Fibroblast of mammary gland (primary cell): ENCODE measurements at regions not wholly inside any gene's neighbourhood (a gene's known extent, or its start where the extent isn't known, plus 50 kb on each side); places are given as distances from the start of the nearest gene placed in this dataset.
A peak's percentile ranks its signal among the peaks of the same experiment; 100 is the strongest.

Source experiments
- DNase-seq: peaks from one replicate; pipeline ENCODE4 v3.0.0-alpha.2; 2010; ENCODE audit warnings: low read depth
- H3K4me3 ChIP-seq: 2 replicates; pipeline ENCODE4 v1.5.1; 2011; ENCODE audit warnings: low read depth, mild to moderate bottlenecking, low read length, moderate library complexity; ENCODE audit not compliant: control insufficient read depth
- TF ChIP-seq, protein P1 (sequence below): conservative IDR thresholded peaks from 2 replicates; pipeline ENCODE4 v1.5.1; 2011; ENCODE audit warnings: low read depth, low read length, inconsistent platforms; ENCODE audit not compliant: control insufficient read depth, insufficient read depth

DNA sequence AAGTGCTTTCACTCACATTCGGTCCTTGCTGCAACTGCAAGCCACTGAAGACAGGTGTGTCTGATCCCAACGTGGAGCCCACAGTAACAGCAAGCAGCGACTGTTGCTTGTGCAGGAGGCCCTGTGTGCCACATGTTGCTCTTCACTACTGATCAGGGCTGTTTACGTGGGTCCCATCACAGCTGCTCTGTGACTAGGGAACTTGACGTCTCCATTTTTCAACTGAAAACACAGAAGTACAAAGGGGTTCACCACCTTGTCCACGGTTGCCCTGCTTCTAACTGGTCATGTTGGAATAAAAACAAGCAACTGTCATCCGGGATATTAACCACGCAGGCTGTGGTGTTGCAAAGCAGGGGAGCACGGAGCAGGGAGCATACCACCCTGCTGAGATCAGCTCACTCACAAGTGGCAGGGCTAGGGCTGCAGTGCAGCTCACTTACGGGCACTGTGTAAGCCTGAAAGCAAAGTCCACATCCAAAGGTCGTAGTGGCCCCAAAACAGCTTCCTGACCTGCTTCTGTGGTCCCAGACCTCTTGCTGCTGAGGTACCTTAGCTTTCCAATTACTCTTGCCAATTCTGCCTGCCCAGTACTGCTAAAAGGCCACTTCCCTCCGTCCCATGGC lies 105.8 kb upstream of the DUSP22 start:
- TF ChIP-seq, protein P1, sequence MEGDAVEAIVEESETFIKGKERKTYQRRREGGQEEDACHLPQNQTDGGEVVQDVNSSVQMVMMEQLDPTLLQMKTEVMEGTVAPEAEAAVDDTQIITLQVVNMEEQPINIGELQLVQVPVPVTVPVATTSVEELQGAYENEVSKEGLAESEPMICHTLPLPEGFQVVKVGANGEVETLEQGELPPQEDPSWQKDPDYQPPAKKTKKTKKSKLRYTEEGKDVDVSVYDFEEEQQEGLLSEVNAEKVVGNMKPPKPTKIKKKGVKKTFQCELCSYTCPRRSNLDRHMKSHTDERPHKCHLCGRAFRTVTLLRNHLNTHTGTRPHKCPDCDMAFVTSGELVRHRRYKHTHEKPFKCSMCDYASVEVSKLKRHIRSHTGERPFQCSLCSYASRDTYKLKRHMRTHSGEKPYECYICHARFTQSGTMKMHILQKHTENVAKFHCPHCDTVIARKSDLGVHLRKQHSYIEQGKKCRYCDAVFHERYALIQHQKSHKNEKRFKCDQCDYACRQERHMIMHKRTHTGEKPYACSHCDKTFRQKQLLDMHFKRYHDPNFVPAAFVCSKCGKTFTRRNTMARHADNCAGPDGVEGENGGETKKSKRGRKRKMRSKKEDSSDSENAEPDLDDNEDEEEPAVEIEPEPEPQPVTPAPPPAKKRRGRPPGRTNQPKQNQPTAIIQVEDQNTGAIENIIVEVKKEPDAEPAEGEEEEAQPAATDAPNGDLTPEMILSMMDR: no peak
- DNase-seq: no peak
- no peak overlapping the region for H3K4me3 ChIP-seq

DNA sequence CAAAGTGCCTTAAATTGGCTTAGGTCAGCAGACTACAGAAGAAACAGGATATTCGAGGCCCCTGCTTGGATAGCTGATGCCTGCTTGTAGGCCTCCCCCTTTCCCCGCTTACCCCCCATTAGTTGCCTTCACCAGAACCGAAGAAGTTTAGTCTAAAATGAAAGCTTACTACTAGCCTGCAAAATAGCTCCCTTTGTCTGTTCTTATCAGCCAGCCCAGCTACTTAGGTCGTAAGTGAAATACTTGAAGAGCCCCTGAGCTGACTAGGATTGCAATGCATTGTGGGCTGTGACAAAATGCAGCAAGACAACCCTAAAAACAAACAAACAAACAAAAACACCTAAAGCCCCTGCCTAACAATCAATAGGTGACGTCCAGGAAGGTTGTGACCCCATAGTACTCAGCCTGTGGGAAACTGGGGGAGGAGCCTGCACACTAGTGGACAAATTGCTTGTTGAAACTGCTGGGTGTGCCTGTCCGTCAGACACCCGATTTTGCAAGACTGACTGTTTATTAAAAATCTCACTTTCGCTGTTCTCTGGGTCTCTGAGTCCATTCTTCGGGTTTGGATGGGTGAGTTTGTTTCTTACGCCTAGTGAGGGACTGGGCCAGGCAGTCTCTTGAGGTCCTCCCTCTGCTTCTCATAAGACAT lies 105.0 kb upstream of the DUSP22 start:
- H3K4me3 ChIP-seq: no peak overlapping the region
- no peak for DNase-seq
- TF ChIP-seq, protein P1: no peak

DNA sequence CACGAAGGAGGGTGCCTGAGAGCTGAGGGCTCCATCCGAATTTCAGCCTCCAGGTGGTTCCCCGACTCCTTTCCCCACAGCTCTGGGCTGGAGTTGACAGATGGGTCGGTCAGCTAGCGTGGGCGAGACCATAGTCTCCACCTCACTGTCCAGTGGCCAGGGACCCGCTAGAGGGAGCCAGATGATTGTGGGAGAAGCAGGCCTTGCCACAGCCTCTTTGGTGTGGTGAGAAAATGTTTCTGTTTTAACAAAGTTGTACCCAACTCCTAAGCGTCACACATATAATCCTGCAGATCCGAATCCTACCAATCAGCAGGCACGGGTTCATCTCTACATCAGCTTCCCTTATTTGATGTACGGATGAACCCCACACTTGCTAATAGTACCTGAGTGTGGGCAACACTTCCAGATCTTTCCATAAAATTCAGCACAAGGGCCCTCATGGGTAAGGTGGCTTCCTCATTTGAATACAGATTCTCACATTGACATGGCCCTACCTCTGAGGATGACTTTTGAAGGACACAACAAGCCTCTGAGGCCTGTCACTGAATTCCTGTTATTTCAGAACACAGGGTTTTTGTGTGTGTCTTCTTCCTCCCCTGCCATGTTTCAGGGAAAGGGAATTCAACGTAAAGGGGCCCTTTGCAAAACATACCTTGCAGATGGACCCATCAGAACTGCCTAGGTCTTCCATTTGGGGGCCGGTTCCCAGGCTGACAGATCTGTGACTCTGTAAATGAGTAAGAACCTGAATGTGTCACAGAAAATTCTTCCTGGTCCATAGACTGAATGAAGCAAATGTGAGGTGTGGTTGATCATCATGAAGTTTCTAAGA lies 103.2 kb upstream of the DUSP22 start:
- TF ChIP-seq, protein P1: peak; percentile 96
- H3K4me3 ChIP-seq: no peak overlapping the region
- peak; percentile 77 for DNase-seq

DNA sequence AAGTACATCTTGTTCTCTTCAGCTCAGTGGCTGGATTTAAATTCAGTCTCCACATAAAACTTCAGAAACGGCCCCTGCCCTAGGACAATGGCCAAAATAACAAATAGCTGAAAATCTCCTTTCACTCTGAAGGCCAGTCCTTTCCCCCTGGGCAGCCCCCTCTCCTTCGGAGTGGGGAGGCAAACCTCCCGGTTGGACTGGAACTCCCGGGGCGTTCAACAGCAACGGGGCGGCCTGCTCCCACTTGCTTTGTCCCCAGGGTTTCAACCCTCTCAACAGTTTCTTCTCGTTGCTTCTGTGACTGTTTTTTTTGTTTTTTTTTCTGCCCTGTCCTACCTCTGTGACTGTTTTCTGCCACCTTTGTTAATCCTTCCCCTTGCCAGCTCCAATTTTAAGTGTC lies 102.6 kb upstream of the DUSP22 start:
- DNase-seq: no peak
- TF ChIP-seq, protein P1: no peak
- H3K4me3 ChIP-seq: no peak overlapping the region

DNA sequence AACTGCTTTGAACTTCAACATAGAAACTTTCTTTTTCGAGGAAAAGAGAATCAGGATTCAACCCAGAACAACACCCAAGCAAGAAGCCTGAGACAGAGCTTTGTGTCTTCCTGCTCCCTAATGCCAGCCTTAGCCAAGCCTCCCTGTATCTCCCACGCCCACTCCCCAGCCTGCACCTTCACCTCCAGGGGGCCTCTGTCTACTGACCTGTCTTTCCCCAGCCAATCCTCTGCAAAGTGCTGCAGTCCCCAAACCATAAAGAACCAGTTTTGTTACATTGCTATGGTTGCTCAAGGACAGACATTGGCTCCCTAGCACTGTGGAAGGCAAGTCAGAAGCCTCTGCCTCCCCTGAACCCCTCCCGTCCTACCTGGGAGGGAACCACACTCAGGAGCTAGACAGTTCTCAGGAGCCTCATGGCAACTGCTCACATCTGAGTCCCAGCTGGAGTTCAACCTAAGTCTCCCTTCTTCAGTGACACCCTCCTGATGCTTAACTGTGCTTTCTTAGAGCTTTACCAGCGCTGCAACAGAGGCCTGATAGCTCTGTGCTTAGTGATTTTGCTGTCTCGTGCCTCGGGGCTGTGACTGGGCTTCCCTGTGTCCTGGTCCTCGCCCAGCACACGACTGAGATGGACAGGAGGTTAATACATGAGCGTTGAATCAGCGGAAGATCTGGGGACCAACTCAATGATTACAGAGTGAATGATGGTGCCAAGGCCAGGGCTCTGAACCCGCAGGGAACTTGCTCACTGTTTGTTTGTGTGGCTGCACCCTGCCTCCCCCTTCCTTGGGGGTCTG lies 101.5 kb upstream of the DUSP22 start:
- no peak overlapping the region for H3K4me3 ChIP-seq
- TF ChIP-seq, protein P1: no peak
- DNase-seq: no peak

DNA sequence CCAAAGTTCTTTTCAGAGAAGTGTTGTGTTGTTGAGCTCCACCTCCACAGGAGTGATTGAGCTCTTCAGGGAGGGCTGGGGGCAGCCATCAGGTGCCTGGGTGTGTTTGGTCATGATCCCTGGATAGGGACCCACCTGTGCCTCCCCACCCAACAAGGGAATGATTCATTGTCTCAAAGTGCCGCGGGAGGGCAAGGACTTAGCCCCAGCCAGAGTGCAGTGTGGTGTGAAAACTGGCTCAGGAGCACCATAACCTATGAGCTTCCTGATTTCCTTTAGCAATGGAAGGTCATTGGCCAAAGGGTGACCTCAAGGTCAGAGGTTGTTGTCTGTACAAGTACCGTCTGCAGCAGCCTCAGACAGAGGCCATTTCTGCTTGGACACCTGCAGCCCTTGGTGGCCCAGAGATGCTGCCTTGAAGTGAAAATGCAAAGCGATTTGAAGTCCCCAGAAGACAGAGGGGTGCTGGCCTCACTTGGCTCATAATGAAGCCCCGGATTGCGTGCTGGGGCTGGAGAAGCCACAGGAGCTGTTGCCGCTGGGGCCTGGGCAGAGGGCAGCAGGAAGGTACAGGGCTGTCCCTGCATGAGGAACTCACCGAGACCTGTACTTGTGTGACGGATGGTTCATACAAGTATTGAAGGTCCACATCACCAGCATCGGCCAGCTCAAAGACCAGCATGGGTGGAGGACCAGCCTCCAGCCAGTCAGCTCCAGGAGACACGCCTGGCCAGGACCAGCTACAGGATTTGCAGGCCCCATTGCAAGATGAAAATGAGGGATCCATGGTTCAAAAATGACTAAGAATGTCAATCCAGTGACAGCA lies 100.6 kb upstream of the DUSP22 start:
- TF ChIP-seq, protein P1: no peak
- no peak overlapping the region for H3K4me3 ChIP-seq
- DNase-seq: no peak
